OCI-LY7 (cell line): ENCODE measurements at regions not wholly inside any gene's neighbourhood (a gene's known extent, or its start where the extent isn't known, plus 50 kb on each side); places are given as distances from the start of the nearest gene placed in this dataset.

ENCODE experiments used
- BruUV-seq: library from RNA; stranded (reverse); fragments of 400-500 nt; replicated peaks from 2 replicates; lab custom pipeline; 2021; lab: Mats Ljungman, UMichigan
- CTCF ChIA-PET: fragments of 300-600 bp; sonication (Branson Sonifier 250); formaldehyde crosslinking; loops from one replicate; lab custom pipeline; 2022; ENCODE audit warnings: antibody characterized with exemption; ENCODE audit not compliant: unreplicated experiment; lab: Charles Lee
- POLR2A ChIA-PET: fragments of 300-600 bp; sonication (Branson Sonifier 250); formaldehyde crosslinking; loops from one replicate; lab custom pipeline; 2022; ENCODE audit warnings: antibody characterized with exemption; lab: Charles Lee
- DNase-seq: peaks from one replicate; pipeline ENCODE4 v3.0.0-alpha.2; 2015; ENCODE audit warnings: low spot score
- H2AFZ ChIP-seq: fragments of 200-600 bp; sonication (generic), shearing (Covaris generic); 2 replicates; pipeline ENCODE4 v1.6.1; 2014; ENCODE audit warnings: mild to moderate bottlenecking, antibody characterized with exemption, low read length, moderate library complexity
- H3K27ac ChIP-seq: fragments of 200-600 bp; sonication (generic); 2 replicates; pipeline ENCODE4 v1.5.1; 2014; ENCODE audit warnings: mixed run types, low read depth, mild to moderate bottlenecking, moderate library complexity, low read length, inconsistent platforms; ENCODE audit not compliant: poor library complexity, severe bottlenecking
- H3K36me3 ChIP-seq: fragments of 200-600 bp; sonication (generic); 2 replicates; pipeline ENCODE4 v1.6.1; 2014; ENCODE audit warnings: mild to moderate bottlenecking, antibody characterized with exemption, low read length, moderate library complexity, mixed read lengths; ENCODE audit not compliant: insufficient read depth
- H3K4me1 ChIP-seq: fragments of 200-600 bp; sonication (generic); 2 replicates; pipeline ENCODE4 v1.5.1; 2014; ENCODE audit warnings: mild to moderate bottlenecking, low read length; ENCODE audit not compliant: insufficient read depth, poor library complexity, severe bottlenecking
- H3K4me2 ChIP-seq: fragments of 200-600 bp; sonication (generic); 2 replicates; pipeline ENCODE4 v1.6.1; 2014; ENCODE audit warnings: mild to moderate bottlenecking, low read length
- H3K4me3 ChIP-seq: fragments of 200-600 bp; sonication (generic); 2 replicates; pipeline ENCODE4 v1.5.1; 2014; ENCODE audit warnings: mild to moderate bottlenecking, low read depth, low read length; ENCODE audit not compliant: poor library complexity, severe bottlenecking
- H3K79me2 ChIP-seq: fragments of 200-600 bp; sonication (generic); 2 replicates; pipeline ENCODE4 v1.6.1; 2016; ENCODE audit warnings: low read depth, mild to moderate bottlenecking, low read length, moderate library complexity, mixed read lengths; ENCODE audit not compliant: insufficient read depth
- H3K9me2 ChIP-seq: fragments of 200-600 bp; sonication (generic); 2 replicates; pipeline ENCODE4 v1.6.1; 2016; ENCODE audit warnings: mild to moderate bottlenecking, low read length, mixed read lengths; ENCODE audit not compliant: insufficient read depth
- H3K9me3 ChIP-seq: fragments of 200-600 bp; sonication (generic); 2 replicates; pipeline ENCODE4 v1.6.1; 2014; ENCODE audit warnings: mild to moderate bottlenecking, mixed run types, low read length, mixed read lengths
- H4K20me1 ChIP-seq: fragments of 200-600 bp; sonication (generic); 2 replicates; pipeline ENCODE4 v1.6.1; 2014; ENCODE audit warnings: mild to moderate bottlenecking, antibody characterized with exemption, low read length, moderate library complexity, mixed read lengths; ENCODE audit not compliant: insufficient read depth
- EZH2phosphoT487 ChIP-seq: fragments of 200-600 bp; sonication (generic); IDR thresholded peaks from 2 replicates; pipeline ENCODE4 v1.6.1; 2018; ENCODE audit warnings: low read depth, borderline replicate concordance, mild to moderate bottlenecking, mixed run types, antibody characterized with exemption, low read length, moderate library complexity, mixed read lengths
- intact Hi-C: fragments of 100-400 bp; cut with micrococcal nuclease; formaldehyde crosslinking; loops from one replicate; pipeline ENCODE4 v1.10.0; 2022; ENCODE audit not compliant: unreplicated experiment
- TF ChIP-seq, protein P1 (sequence below): fragments of 200-600 bp; sonication (generic); conservative IDR thresholded peaks from 2 replicates; pipeline ENCODE4 v1.5.1; 2014; ENCODE audit warnings: mild to moderate bottlenecking, antibody characterized with exemption, low read length, moderate library complexity, mixed read lengths

DNA sequence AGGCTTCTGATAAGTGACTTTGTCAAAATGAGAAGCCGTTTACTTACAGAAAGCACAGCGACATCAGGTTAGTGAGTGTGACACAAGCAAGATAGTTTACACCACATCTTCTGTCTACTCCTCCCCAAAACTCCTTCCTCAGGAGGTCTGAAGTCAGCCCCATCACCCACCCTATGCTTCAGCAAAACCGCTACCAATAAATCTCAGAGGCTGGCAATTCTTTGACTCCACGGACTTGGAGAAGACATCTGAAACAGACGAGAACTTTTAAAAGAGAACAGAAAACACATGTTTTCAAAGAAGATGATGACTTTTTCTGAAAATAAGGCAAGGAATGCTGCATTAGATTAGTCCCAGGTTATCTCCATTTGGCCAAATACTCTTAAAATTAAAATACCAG, 261.1 kb downstream of the TBC1D4 start:
- Histone ChIP-seq H2AFZ (no peak overlapping the region), H3K4me1 (no peaks in the 10 kb centered on the region), H4K20me1 (no peaks in the 10 kb centered on the region), H3K9me3 (no peaks in the 10 kb centered on the region), H3K79me2 (no peaks in the 10 kb centered on the region), H3K4me3 (no peak overlapping the region), H3K36me3 (no peaks in the 10 kb centered on the region), H3K9me2 (no peaks in the 10 kb centered on the region), H3K27ac (no peak overlapping the region), H3K4me2 (no peak overlapping the region)
- DNase-seq, result no peak
- TF ChIP-seq, protein P1, sequence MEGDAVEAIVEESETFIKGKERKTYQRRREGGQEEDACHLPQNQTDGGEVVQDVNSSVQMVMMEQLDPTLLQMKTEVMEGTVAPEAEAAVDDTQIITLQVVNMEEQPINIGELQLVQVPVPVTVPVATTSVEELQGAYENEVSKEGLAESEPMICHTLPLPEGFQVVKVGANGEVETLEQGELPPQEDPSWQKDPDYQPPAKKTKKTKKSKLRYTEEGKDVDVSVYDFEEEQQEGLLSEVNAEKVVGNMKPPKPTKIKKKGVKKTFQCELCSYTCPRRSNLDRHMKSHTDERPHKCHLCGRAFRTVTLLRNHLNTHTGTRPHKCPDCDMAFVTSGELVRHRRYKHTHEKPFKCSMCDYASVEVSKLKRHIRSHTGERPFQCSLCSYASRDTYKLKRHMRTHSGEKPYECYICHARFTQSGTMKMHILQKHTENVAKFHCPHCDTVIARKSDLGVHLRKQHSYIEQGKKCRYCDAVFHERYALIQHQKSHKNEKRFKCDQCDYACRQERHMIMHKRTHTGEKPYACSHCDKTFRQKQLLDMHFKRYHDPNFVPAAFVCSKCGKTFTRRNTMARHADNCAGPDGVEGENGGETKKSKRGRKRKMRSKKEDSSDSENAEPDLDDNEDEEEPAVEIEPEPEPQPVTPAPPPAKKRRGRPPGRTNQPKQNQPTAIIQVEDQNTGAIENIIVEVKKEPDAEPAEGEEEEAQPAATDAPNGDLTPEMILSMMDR, result no peak
- TF ChIP-seq EZH2phosphoT487, result no peak
- BruUV-seq, result no TSS peak
- ChIA-PET POLR2A (no interaction called here), CTCF (no interaction called here)
- intact Hi-C loops, result no loop called here

DNA sequence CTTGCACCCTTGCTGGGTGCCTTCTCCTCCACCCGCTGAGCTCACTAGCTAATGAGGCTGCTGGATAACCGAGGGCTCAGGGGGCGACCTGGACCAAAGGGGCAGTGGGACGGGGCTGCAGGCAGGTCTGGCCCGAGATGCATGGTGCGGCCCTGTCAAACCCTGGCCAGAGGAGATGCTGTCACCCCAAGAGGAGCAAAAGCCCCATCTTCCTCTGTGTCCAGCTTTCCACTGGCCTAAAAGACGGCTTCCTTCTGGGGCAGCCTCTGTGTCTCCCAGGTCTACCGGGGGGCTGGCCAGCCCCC, 261.8 kb downstream of the TBC1D4 start:
- no peaks in the 10 kb centered on the region for H3K9me2 ChIP-seq
- no TSS peak for BruUV-seq
- no peak overlapping the region for H2AFZ ChIP-seq
- TF ChIP-seq, protein P1, result no peak
- no peak for TF ChIP-seq EZH2phosphoT487
- no peaks in the 10 kb centered on the region for H3K36me3 ChIP-seq
- ChIA-PET POLR2A (no interaction called here), CTCF (no interaction called here)
- no peak for DNase-seq
- no peaks in the 10 kb centered on the region for H3K9me3 ChIP-seq
- intact Hi-C loops, result no loop called here
- H3K79me2 ChIP-seq, result no peaks in the 10 kb centered on the region
- H4K20me1 ChIP-seq, result no peaks in the 10 kb centered on the region
- H3K4me1 ChIP-seq, result no peaks in the 10 kb centered on the region
- H3K4me2 ChIP-seq, result no peak overlapping the region
- no peak overlapping the region for H3K4me3 ChIP-seq
- H3K27ac ChIP-seq, result no peak overlapping the region

DNA sequence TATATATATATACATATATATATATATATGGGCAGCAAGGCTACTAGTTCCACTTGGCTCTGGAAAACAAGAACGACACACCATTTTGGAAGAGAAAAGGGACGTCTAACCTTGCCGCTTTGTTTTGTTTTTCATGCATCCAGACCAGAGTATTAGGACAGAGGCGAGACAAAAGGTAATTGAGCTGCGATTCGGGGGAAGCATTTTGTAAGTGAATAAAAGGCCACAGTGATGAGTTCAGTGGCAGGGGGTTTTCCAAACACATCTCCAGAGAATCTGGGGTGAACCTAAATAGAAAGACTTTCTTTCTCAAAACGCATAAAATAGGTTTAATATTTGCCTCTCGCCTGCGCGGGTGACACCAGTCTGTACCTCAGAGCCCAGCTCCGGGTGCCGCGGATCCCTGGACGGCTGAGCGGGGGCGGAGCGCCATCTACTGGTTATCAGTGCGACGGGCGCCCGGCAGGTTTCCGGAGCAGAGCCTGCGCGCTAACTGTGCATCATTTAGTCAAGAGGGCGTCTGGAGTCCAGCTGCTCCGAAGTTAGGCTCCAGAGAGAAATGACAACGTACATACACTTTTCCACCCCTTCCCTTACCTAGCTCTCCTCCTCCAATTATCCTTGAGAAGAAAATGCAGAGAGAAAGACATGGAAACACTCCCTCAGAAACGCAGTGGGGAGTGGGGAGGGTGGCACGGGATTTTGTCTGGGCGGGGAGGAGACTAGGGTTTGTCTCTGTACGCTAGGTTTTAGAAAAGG, 262.3 kb downstream of the TBC1D4 start:
- Histone ChIP-seq H3K9me3 (no peaks in the 10 kb centered on the region), H3K36me3 (no peaks in the 10 kb centered on the region), H3K79me2 (no peaks in the 10 kb centered on the region), H2AFZ (no peak overlapping the region), H3K4me1 (no peaks in the 10 kb centered on the region), H3K4me3 (no peak overlapping the region), H4K20me1 (no peaks in the 10 kb centered on the region), H3K27ac (no peak overlapping the region), H3K4me2 (no peak overlapping the region), H3K9me2 (no peaks in the 10 kb centered on the region)
- POLR2A ChIA-PET, result no interaction called here
- BruUV-seq, result no TSS peak
- intact Hi-C loops, result loop anchor here (5.0 to 10.0 kb wide), 3 partner anchors 925 to 1462 kb away; no protein-coding TSS in a partner anchor
- TF ChIP-seq, protein P1, result peak; percentile 97
- TF ChIP-seq EZH2phosphoT487, result no peak
- peak; percentile 66 for DNase-seq
- CTCF ChIA-PET, result interaction anchor here (0.6 kb wide), 1 partner anchor 446 kb away, joined by 3 read pairs; no protein-coding TSS in a partner anchor
